Keratinocyte (primary cell): ENCODE measurements at regions not wholly inside any gene's neighbourhood (a gene's known extent, or its start where the extent isn't known, plus 50 kb on each side); places are given as distances from the start of the nearest gene placed in this dataset.
A peak's percentile ranks its signal among the peaks of the same experiment; 100 is the strongest.

ENCODE experiments used
- DNase-seq: peaks from one replicate; pipeline ENCODE4 v3.0.0-alpha.2; 2011; ENCODE audit warnings: low read depth, missing footprints, low spot score
- FAIRE-seq: peaks from 2 replicates; lab custom pipeline; 2011; peaks lifted over from hg19 to GRCh38; lab: Jason Lieb, UNC
- H2AFZ ChIP-seq: 2 replicates; pipeline ENCODE4 v1.6.0; 2012; ENCODE audit warnings: low read length, control low read depth, inconsistent platforms; ENCODE audit not compliant: control insufficient read depth
- H3K27ac ChIP-seq: 2 replicates; pipeline ENCODE4 v1.5.1; 2011; ENCODE audit warnings: low read length; ENCODE audit not compliant: control insufficient read depth, insufficient read depth
- H3K27me3 ChIP-seq: 3 replicates; pipeline ENCODE4 v1.6.0; 2011; ENCODE audit warnings: low read length; ENCODE audit not compliant: control insufficient read depth, insufficient read depth; ENCODE audit errors: extremely low read depth
- H3K36me3 ChIP-seq, 2 experiments: 2 replicates in 1 of 2; 3 replicates in 1 of 2; pipeline ENCODE4 v1.5.1; 2011; ENCODE audit warnings: low read length in 2 of 2, mild to moderate bottlenecking in 1 of 2; ENCODE audit not compliant: control insufficient read depth in 2 of 2, insufficient read depth in 2 of 2; ENCODE audit errors: extremely low read depth in 1 of 2
- H3K4me1 ChIP-seq: 3 replicates; pipeline ENCODE4 v1.5.1; 2011; ENCODE audit warnings: low read length; ENCODE audit not compliant: control insufficient read depth, insufficient read depth; ENCODE audit errors: extremely low read depth
- H3K4me2 ChIP-seq: 3 replicates; pipeline ENCODE4 v1.6.0; 2011; ENCODE audit warnings: low read depth, low read length; ENCODE audit not compliant: control insufficient read depth, insufficient read depth; ENCODE audit errors: extremely low read depth
- H3K4me3 ChIP-seq, 3 experiments: fragments of 200-600 bp in 1 of 3; sonication (generic) in 1 of 3; 2 replicates in 2 of 3; 3 replicates in 1 of 3; pipeline ENCODE4 v1.5.1; 2011 to 2016; ENCODE audit warnings: low read length in 3 of 3, mild to moderate bottlenecking in 3 of 3, control low read depth in 2 of 3, inconsistent platforms in 1 of 3, low read depth in 1 of 3, mixed read lengths in 1 of 3, mixed run types in 1 of 3, moderate library complexity in 1 of 3; ENCODE audit not compliant: control insufficient read depth in 2 of 3, insufficient read depth in 2 of 3; ENCODE audit errors: extremely low read depth in 1 of 3
- H3K79me2 ChIP-seq: 2 replicates; pipeline ENCODE4 v1.6.0; 2012; ENCODE audit warnings: low read length; ENCODE audit not compliant: control insufficient read depth, insufficient read depth
- H3K9ac ChIP-seq: 3 replicates; pipeline ENCODE4 v1.6.0; 2011; ENCODE audit warnings: low read length; ENCODE audit not compliant: control insufficient read depth, insufficient read depth; ENCODE audit errors: extremely low read depth
- H3K9me1 ChIP-seq: 3 replicates; pipeline ENCODE4 v1.6.0; 2011; ENCODE audit warnings: low read length; ENCODE audit not compliant: control insufficient read depth, insufficient read depth; ENCODE audit errors: extremely low read depth
- H3K9me3 ChIP-seq: 2 replicates; pipeline ENCODE4 v1.5.1; 2012; ENCODE audit warnings: low read depth, low read length; ENCODE audit not compliant: control insufficient read depth
- H4K20me1 ChIP-seq: 3 replicates; pipeline ENCODE4 v1.6.0; 2011; ENCODE audit warnings: low read length; ENCODE audit not compliant: control insufficient read depth, insufficient read depth; ENCODE audit errors: extremely low read depth
- CTCF ChIP-seq, 3 experiments: IDR thresholded peaks in 1 of 3; conservative IDR thresholded peaks in 1 of 3; optimal IDR thresholded peaks in 1 of 3; 2 replicates in 2 of 3; 3 replicates in 1 of 3; pipeline versions ENCODE3 to v1.5.1; 2011; ENCODE audit warnings: low read length in 3 of 3, mild to moderate bottlenecking in 3 of 3, moderate library complexity in 2 of 3, control low read depth in 1 of 3, inconsistent platforms in 1 of 3; ENCODE audit not compliant: insufficient read depth in 2 of 3; ENCODE audit errors: extremely low read depth in 1 of 3
- EZH2 ChIP-seq: IDR thresholded peaks from one replicate; pipeline ENCODE4 v1.6.1; 2012; ENCODE audit warnings: inconsistent platforms, mild to moderate bottlenecking, low read length, moderate library complexity
- dilution Hi-C: fragments of 300-500 bp; cut with MboI; formaldehyde crosslinking; loops from one replicate; pipeline ENCODE4 v1.7.0; 2020; ENCODE audit warnings: low sequenced_read_pairs; ENCODE audit not compliant: extremely low pct_ligation_motif_present

GRCh38 chr4:180900781-180901180, 1342.4 kb upstream of the TENM3 start:
- no peaks in the 10 kb centered on the region for H3K27me3 ChIP-seq
- dilution Hi-C loops, result no loop called here
- no peak overlapping the region for H3K4me2 ChIP-seq
- TF ChIP-seq EZH2 (no peak), CTCF (optimal IDR thresholded peaks at IDR 0.05 in 1 of 3, IDR thresholded peaks at IDR 0.05 in 1 of 3, conservative IDR thresholded peaks at IDR 0.05 in 1 of 3; ENCODE audit: extremely low read depth in 1 of 3, insufficient read depth in 2 of 3, low read length in 3 of 3) (no peak)
- no peak overlapping the region for H3K27ac ChIP-seq
- no peak overlapping the region for H3K9ac ChIP-seq
- no peaks in the 10 kb centered on the region for H3K9me1 ChIP-seq
- H4K20me1 ChIP-seq, result no peaks in the 10 kb centered on the region
- no peaks in the 10 kb centered on the region for H3K79me2 ChIP-seq
- H3K4me3 ChIP-seq, result no peak overlapping the region
- H3K4me1 ChIP-seq, result no peaks in the 10 kb centered on the region
- no peak for DNase-seq
- FAIRE-seq, result no peak
- no peaks in the 10 kb centered on the region for H3K9me3 ChIP-seq
- no peak overlapping the region for H2AFZ ChIP-seq
- H3K36me3 ChIP-seq, result no peaks in the 10 kb centered on the region

- Histone ChIP-seq H3K9me1 (no peaks in the 10 kb centered on the region), H4K20me1 (no peaks in the 10 kb centered on the region), H3K4me2 (no peak overlapping the region), H3K4me1 (no peaks in the 10 kb centered on the region), H2AFZ (no peak overlapping the region), H3K9ac (no peak overlapping the region), H3K4me3 (no peak overlapping the region), H3K36me3 (no peaks in the 10 kb centered on the region), H3K9me3 (no peaks in the 10 kb centered on the region), H3K79me2 (no peaks in the 10 kb centered on the region), H3K27ac (no peak overlapping the region), H3K27me3 (no peaks in the 10 kb centered on the region)
- no peak for DNase-seq
- no peak for FAIRE-seq
- dilution Hi-C loops, result no loop called here
- TF ChIP-seq CTCF (optimal IDR thresholded peaks at IDR 0.05 in 1 of 3, IDR thresholded peaks at IDR 0.05 in 1 of 3, conservative IDR thresholded peaks at IDR 0.05 in 1 of 3; ENCODE audit: extremely low read depth in 1 of 3, insufficient read depth in 2 of 3, low read length in 3 of 3), result peak in 2 of 3 experiments; percentile 34 to 40
- TF ChIP-seq EZH2, result no peak
These were observed 1333.9 kb upstream of the TENM3 start for GRCh38 chr4:180909279-180909678.
